ENCODE measurements at regions not wholly inside any gene's neighbourhood (a gene's known extent, or its start where the extent isn't known, plus 50 kb on each side); places are given as distances from the start of the nearest gene placed in this dataset.

GRCh38 chr4:45679411-45679810, 444.4 kb downstream of the GABRG1 start:
- no peak for TF ChIP-seq CTCF (IDR thresholded peaks at IDR 0.05)

GRCh38 chr4:45668128-45668527, 455.7 kb downstream of the GABRG1 start:
- no peak for TF ChIP-seq CTCF (IDR thresholded peaks at IDR 0.05)

- no peak for TF ChIP-seq CTCF (IDR thresholded peaks at IDR 0.05)
Observed at GRCh38 chr4:45663628-45664081, 460.2 kb downstream of the GABRG1 start.

GRCh38 chr4:45663003-45663402, 460.9 kb downstream of the GABRG1 start:
- TF ChIP-seq CTCF (IDR thresholded peaks at IDR 0.05), result no peak

GRCh38 chr4:45661893-45662292, 462.0 kb downstream of the GABRG1 start:
- no peak for TF ChIP-seq CTCF (IDR thresholded peaks at IDR 0.05)

GRCh38 chr4:45650545-45650944, 473.3 kb downstream of the GABRG1 start:
- TF ChIP-seq CTCF (IDR thresholded peaks at IDR 0.05), result no peak

GRCh38 chr4:45648846-45649245, 475.0 kb downstream of the GABRG1 start:
- TF ChIP-seq CTCF (IDR thresholded peaks at IDR 0.05), result no peak

- TF ChIP-seq CTCF (IDR thresholded peaks at IDR 0.05), result no peak
Observed at GRCh38 chr4:45647823-45648222, 476.0 kb downstream of the GABRG1 start.
